ENCODE measurements at regions not wholly inside any gene's neighbourhood (a gene's known extent, or its start where the extent isn't known, plus 50 kb on each side); places are given as distances from the start of the nearest gene placed in this dataset.
"Not testable (repeated sequence)": the region's sequence is repeated elsewhere in the genome, so short reads cannot be mapped to it uniquely, and the experiment has no call there.

- TF ChIP-seq, protein P1, sequence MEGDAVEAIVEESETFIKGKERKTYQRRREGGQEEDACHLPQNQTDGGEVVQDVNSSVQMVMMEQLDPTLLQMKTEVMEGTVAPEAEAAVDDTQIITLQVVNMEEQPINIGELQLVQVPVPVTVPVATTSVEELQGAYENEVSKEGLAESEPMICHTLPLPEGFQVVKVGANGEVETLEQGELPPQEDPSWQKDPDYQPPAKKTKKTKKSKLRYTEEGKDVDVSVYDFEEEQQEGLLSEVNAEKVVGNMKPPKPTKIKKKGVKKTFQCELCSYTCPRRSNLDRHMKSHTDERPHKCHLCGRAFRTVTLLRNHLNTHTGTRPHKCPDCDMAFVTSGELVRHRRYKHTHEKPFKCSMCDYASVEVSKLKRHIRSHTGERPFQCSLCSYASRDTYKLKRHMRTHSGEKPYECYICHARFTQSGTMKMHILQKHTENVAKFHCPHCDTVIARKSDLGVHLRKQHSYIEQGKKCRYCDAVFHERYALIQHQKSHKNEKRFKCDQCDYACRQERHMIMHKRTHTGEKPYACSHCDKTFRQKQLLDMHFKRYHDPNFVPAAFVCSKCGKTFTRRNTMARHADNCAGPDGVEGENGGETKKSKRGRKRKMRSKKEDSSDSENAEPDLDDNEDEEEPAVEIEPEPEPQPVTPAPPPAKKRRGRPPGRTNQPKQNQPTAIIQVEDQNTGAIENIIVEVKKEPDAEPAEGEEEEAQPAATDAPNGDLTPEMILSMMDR (IDR thresholded peaks at IDR 0.05) = no peak
- H3K36me3 Mint-ChIP-seq (ENCODE audit: low read depth) = no peaks in the 10 kb centered on the region
- peaks cover 14% of the 10 kb centered on the region for H3K27me3 Mint-ChIP-seq (ENCODE audit: low read depth, poor library complexity)
- H3K9me3 Mint-ChIP-seq = peaks cover 5% of the 10 kb centered on the region
- H3K4me1 Mint-ChIP-seq = no peaks in the 10 kb centered on the region
- no peak overlapping the region for H3K4me3 Mint-ChIP-seq
- H3K27ac Mint-ChIP-seq = no peak overlapping the region
- no peak for DNase-seq
Measured at GRCh38 chr12:131395971-131396573, 314.8 kb upstream of the SFSWAP start.

GRCh38 chr12:131397493-131398181 is 313.3 kb upstream of the SFSWAP start:
- Mint-ChIP-seq H3K27ac (no peak overlapping the region), H3K27me3 (ENCODE audit: low read depth, poor library complexity) (peaks cover 9% of the 10 kb centered on the region), H3K9me3 (peaks cover 5% of the 10 kb centered on the region), H3K36me3 (ENCODE audit: low read depth) (no peaks in the 10 kb centered on the region), H3K4me3 (no peak overlapping the region), H3K4me1 (peaks cover 11% of the 10 kb centered on the region)
- DNase-seq = no peak
- TF ChIP-seq, protein P1 (IDR thresholded peaks at IDR 0.05) = no peak

DNA sequence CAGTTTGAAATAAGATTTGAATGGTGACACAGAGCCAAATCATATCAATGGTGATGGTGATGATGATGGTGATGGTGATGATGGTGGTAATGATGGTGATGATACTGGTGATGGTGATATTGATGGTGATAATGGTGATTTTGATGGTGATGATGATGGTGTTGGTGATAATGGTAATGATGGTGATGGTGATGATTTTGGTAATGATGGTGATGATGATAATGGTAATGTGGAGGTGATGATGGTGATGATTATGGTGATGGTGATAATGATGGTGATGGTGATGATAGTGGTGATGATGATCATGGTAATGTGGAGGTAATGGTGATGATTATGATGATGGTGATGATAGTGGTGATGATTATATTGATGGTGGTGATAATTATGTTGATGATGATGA is 311.9 kb upstream of the SFSWAP start:
- peaks cover 2% of the 10 kb centered on the region for H3K9me3 Mint-ChIP-seq
- H3K36me3 Mint-ChIP-seq (ENCODE audit: low read depth) = no peaks in the 10 kb centered on the region
- H3K4me3 Mint-ChIP-seq = no peak overlapping the region
- DNase-seq = no peak
- H3K27ac Mint-ChIP-seq = no peak overlapping the region
- TF ChIP-seq, protein P1 (IDR thresholded peaks at IDR 0.05) = no peak
- peaks cover 8% of the 10 kb centered on the region for H3K27me3 Mint-ChIP-seq (ENCODE audit: low read depth, poor library complexity)
- H3K4me1 Mint-ChIP-seq = peaks cover 11% of the 10 kb centered on the region

DNA sequence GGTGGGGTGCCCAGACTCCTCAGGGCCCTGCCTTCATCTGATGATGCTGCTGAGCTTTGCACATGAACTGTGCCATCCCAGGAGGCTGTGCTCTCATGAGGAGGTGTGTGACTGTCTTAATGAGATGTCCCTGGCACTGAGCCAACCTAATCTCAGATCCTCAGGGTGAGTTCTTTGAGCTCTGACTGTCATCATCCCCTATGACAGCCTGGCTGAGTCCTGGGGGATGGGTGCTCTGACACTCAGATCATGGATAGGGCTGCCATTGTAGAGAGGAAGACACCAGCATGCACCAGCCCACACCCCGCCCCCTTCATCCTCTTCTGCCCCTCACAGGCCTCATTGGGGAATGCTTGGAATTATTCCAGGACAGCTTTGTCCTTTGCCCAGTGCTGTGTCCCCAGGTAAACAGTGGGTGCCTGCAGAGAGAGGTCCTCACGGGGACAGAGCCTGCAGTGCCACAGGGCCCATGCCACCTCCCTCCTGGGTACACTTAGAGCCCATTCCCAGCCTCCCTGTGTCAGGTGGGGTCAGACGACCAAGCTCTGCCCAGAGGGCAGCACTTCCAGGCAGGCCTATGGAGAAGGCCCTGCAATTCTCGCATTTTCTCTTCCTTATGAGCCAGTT is 310.1 kb upstream of the SFSWAP start:
- not testable (repeated sequence) for H3K4me3 Mint-ChIP-seq; DNase-seq; H3K27me3 Mint-ChIP-seq (ENCODE audit: low read depth, poor library complexity); H3K36me3 Mint-ChIP-seq (ENCODE audit: low read depth); H3K27ac Mint-ChIP-seq
- peaks cover 15% of the 10 kb centered on the region for H3K9me3 Mint-ChIP-seq
- H3K4me1 Mint-ChIP-seq = peaks cover 11% of the 10 kb centered on the region

GRCh38 chr12:131401907-131402633 is 308.8 kb upstream of the SFSWAP start:
- H3K27ac Mint-ChIP-seq; DNase-seq; H3K36me3 Mint-ChIP-seq (ENCODE audit: low read depth); H3K4me3 Mint-ChIP-seq: not testable (repeated sequence)
- Mint-ChIP-seq H3K4me1 (peaks cover 11% of the 10 kb centered on the region), H3K9me3 (peaks cover 18% of the 10 kb centered on the region), H3K27me3 (ENCODE audit: low read depth, poor library complexity) (peaks cover 14% of the 10 kb centered on the region)

- Mint-ChIP-seq H3K27ac (no peak overlapping the region), H3K27me3 (ENCODE audit: low read depth, poor library complexity) (peaks cover 14% of the 10 kb centered on the region), H3K9me3 (peaks cover 18% of the 10 kb centered on the region), H3K4me3 (no peak overlapping the region), H3K36me3 (ENCODE audit: low read depth) (no peaks in the 10 kb centered on the region), H3K4me1 (peaks cover 11% of the 10 kb centered on the region)
- TF ChIP-seq, protein P1 (IDR thresholded peaks at IDR 0.05) = no peak
- DNase-seq = no peak
Measured at GRCh38 chr12:131402781-131403396, 308.0 kb upstream of the SFSWAP start.
